H1 (cell line): ENCODE measurements at regions not wholly inside any gene's neighbourhood (a gene's known extent, or its start where the extent isn't known, plus 50 kb on each side); places are given as distances from the start of the nearest gene placed in this dataset.

Source experiments
- CBX8 ChIP-seq: fragments of 300-800, 300-1000 bp; sonication (generic); IDR thresholded peaks from 2 replicates; pipeline ENCODE4 v1.7.1; 2016; ENCODE audit warnings: low read depth, low read length, borderline replicate concordance
- PHF8 ChIP-seq: fragments of 200-600 bp; sonication (generic); conservative IDR thresholded peaks from 2 replicates; pipeline ENCODE4 v1.7.1; 2012; ENCODE audit warnings: low read depth, mild to moderate bottlenecking, inconsistent platforms, low read length, moderate library complexity
- POU5F1 ChIP-seq: IDR thresholded peaks from 2 replicates; pipeline ENCODE4 v1.6.1; 2011; ENCODE audit warnings: low read depth, mild to moderate bottlenecking, low read length, moderate library complexity
- TAF7 ChIP-seq: optimal IDR thresholded peaks from 2 replicates; pipeline ENCODE3; 2011; ENCODE audit warnings: low read depth, mild to moderate bottlenecking, inconsistent platforms, low read length, moderate library complexity, borderline replicate concordance
- TF ChIP-seq, protein P1 (sequence below): IDR thresholded peaks from 2 replicates; pipeline ENCODE4 v1.6.1; 2012; ENCODE audit warnings: inconsistent platforms
- TF ChIP-seq, protein P2 (sequence below): IDR thresholded peaks from 2 replicates; pipeline ENCODE4 v1.6.1; 2012; ENCODE audit warnings: inconsistent platforms

DNA sequence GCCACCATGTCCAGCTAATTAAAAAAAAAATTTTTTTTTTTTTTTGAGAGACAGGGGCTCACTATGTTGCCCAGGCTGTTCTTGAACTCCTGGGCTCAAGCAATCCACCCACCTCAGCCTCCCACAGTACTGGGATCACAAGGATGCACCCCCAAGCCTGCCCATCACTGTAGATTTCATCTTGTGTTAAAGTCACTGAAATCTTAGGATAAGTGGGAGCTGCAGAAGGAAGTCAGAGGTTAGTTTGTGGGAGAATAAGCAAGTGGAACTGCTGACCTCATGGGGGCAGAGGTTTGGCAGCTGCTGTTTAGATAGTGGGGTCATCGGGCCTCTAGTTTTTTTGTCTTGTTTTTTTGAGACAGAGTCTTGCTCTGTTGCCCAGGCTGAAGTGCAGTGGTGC, 59.7 kb upstream of the MAX start (continued):
- TF ChIP-seq PHF8 (no peak), TAF7 (no peak), CBX8 (no peak), POU5F1 (no peak)
- TF ChIP-seq, protein P1, sequence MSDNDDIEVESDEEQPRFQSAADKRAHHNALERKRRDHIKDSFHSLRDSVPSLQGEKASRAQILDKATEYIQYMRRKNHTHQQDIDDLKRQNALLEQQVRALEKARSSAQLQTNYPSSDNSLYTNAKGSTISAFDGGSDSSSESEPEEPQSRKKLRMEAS: no peak
- TF ChIP-seq, protein P2, sequence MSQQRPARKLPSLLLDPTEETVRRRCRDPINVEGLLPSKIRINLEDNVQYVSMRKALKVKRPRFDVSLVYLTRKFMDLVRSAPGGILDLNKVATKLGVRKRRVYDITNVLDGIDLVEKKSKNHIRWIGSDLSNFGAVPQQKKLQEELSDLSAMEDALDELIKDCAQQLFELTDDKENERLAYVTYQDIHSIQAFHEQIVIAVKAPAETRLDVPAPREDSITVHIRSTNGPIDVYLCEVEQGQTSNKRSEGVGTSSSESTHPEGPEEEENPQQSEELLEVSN: no peak
- TF ChIP-seq, all 59 proteins: peak for 0
